Stimulated activated CD4-positive, alpha-beta T cell treated with anti-CD3 and anti-CD28 coated beads, TNF-alpha, amount 100 ng/mL, for 24 hours (primary cell): ENCODE measurements at regions not wholly inside any gene's neighbourhood (a gene's known extent, or its start where the extent isn't known, plus 50 kb on each side); places are given as distances from the start of the nearest gene placed in this dataset.

ENCODE experiments used
- DNase-seq, 3 experiments: peaks; one replicate each; pipeline ENCODE4 v3.0.0-alpha.2; 2020; ENCODE audit warnings: low read depth in 3 of 3

DNA sequence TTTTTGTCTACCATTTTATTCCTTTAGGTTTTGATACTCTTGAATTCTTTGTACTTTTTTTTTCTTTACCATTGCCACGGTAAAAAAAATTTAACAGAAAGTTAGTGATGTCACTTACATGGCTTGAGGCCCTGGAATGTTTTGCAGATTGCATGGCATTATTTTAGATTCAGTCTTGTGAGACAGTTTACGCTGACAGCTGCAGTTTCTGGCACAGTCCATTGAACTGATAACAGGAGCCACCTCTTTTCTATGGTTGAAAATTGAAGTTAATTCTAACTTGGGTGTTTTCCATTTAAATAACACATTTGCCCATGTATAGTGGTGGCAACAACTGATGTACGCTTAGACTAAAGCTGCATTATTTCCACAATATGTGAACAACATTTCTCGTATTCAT, 1028.5 kb downstream of the CDH18 start:
- no peak for DNase-seq

DNA sequence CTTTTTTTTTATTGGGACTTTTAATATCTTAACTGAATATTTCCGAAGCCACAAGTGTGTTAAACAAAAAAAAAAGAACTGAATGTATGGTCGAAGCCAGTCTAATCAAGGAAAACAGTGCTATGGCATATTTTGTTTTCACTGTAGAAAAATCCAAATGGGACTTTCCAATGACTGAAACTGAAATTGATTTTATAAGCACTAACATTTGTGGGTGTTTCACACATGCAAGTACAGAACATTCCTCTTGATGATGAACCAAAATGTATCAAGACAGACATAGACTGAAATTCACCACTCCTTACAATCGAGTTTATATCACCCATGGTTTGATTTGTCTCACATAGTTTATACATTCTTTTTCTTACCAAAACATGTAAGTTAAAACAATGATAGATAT, 1026.8 kb downstream of the CDH18 start:
- no peak for DNase-seq

GRCh38 chr5:18965893-18966292, 1022.1 kb downstream of the CDH18 start:
- DNase-seq = no peak

DNA sequence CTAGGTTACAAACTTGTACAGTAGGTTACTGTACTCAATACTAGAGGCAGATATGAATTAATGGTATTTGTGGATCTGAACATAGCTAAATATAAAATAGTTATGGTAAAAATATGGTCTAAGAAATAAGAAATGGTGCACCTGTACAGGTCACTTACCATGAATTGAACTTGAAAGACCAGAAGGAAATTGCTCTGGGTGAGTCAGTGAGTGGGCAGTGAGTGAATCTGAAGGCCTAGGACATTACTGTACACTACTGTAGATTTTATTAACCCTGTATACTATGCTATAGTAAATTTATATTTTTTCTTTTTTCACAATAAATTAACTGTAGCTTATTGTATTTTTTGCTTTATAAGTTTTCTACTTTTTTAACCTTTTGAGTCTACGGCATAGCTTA, 1020.4 kb downstream of the CDH18 start:
- DNase-seq = no peak

DNA sequence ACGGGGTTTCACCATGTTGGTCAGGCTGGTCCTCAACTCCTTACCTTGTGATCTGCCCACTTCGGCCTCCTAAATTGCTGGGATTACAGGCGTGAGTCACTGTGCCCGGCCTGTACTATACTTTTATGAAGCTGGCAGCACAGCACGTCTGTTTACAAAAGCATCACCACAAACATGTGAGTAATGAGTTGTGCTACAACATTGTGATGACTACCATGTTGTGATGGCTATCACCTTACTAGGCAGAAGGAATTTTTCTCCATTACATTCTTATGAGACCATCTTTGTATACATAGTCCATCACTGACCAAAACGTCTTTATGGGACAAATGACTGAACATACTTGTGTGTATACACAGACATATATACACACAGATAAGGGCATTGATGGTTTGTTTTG, 1019.0 kb downstream of the CDH18 start:
- no peak for DNase-seq

- no peak for DNase-seq
Measured at GRCh38 chr5:18970000-18970399, 1018.0 kb downstream of the CDH18 start.

- no peak for DNase-seq
Measured at GRCh38 chr5:18972177-18972576, 1015.8 kb downstream of the CDH18 start.

DNA sequence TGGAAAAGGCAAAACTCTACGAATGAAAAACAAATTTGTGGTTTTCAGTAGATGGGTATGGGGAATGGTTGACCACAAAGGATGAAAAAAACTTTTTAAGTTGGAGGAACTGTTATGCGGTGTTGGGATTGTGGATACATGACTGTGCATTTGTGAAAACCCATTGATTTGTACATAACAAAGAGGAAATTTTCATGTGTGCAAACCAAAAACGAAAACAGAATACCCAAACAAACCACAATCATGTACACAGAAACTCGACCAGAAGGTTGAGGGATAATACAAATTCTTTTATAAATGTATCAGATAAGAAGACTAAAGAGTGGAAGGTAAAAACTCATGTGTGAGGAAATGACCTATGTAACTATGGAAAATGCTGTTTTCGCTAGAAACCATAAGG, 1012.4 kb downstream of the CDH18 start:
- no peak for DNase-seq

- DNase-seq = no peak
Measured at GRCh38 chr5:18977880-18978279, 1010.1 kb downstream of the CDH18 start.

GRCh38 chr5:18984559-18985080, 1003.4 kb downstream of the CDH18 start:
- no peak for DNase-seq

- DNase-seq = no peak
Measured at GRCh38 chr5:18985171-18985758, 1002.7 kb downstream of the CDH18 start.

DNA sequence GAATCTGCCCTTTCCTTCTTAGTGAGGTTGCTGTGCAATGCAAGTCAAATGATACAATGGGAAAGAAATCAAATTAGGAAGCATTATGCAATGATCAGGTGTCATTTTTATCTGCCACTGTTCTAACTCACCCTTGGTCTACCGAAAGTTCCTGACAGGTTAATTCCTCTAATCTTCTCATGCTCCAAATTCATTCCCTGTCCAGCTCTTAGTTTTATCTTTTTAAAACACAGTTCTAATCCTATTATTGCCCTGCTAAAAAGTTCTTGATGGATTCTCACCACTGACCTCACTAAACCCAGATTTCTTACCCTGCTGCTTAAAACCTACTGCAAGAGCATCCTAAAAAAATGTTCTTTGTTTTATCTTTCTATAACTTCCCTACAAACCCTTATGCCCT, 1000.9 kb downstream of the CDH18 start:
- DNase-seq = no peak

DNA sequence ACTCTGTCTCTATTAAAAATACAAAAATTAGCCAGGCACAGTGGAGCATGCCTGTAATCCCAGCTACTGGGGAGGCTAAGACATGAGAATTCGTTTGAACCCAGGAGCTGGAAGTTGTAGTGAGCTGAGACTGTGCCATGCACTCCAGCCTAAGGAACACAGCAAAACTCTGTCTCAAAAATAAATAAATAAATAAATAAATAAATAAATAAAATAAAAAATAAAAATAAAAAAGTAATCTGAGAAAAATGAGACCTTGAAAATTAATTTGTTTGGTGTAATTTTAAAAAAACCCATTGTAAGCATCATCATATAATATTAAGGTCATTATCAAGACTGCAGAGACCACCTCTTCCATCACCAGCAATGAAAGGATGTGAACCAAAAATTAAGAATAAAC, 997.1 kb downstream of the CDH18 start:
- no peak for DNase-seq

DNA sequence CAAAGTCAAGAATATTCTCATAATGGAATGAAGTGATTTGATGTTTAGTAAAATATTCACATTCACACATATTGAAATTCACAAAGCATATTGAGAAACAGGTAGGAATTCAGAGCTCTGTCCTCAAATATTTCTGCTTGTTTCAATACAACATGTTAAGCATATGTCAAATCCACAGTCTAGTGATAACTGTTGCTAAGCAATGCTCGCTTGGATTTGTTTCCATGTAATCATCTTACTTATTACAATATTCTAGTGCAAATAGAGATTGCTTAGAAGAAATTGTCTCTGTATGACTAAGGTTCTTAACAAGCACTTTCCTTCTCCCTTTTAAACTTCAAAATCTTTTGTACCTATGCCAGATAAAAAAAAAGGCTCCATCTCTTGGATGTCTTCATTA, 995.7 kb downstream of the CDH18 start:
- DNase-seq = no peak

DNA sequence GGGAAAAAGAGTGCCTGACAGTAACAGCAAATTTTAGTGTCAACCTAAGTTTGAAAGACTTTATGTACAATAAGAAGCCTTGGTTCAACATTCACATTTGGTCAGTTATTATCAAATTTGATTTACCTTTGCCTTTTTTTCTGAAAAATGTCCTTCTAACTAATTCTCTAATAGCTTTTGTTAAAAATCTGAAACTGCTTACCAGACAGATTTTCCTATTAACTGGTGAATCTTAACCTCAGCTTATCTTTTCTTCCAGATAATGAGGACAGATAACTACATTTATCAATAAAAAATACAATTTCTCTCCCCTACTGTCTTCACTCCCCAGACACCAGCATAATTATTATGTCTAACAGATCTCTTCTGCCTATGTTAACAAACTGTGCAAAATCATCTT, 988.5 kb downstream of the CDH18 start:
- no peak for DNase-seq

DNA sequence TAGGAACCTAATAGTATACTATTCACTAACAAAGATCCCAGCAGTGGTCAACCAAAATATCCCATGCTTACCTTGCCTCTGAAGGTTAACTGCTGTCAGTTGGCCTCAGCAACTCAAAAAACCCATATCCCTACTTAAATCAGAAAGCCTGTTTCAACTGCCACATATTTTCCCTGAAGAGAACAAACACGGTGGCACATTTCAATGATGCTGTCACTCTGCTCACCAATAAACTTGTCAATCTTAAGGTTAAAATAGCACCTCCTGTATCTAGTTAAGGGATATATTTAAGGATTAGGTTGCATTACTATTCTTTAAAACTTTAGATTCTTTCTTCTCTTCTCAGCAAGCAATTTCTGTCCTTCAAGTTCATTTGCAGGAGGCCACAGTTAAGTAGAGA, 986.9 kb downstream of the CDH18 start:
- no peak for DNase-seq

DNA sequence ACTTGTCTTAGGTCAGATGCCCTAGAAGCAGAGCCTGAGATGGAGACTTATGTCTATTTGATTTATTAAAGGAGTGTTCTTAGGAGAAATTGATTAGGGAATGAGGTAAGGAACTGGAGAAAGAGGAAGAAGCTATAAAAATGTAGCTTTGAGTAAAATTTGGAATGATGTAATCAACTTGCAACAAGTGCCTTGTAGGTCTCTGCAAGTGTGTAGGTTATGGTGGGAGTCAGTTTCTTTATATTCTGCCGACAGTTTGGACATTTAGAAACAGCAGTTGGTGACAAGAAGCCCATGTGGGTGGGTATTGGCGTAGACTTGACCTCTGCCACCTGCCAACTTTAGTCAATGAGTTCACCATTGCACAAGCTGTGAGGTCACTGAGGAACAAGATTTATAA, 986.5 kb downstream of the CDH18 start:
- DNase-seq = no peak

GRCh38 chr5:19002111-19002510, 985.9 kb downstream of the CDH18 start:
- DNase-seq = no peak

GRCh38 chr5:19018822-19019221, 969.2 kb downstream of the CDH18 start:
- DNase-seq = no peak

- no peak for DNase-seq
Measured at GRCh38 chr5:19031491-19031890, 956.5 kb downstream of the CDH18 start.

- DNase-seq = no peak
Measured at GRCh38 chr5:19035816-19036215, 952.2 kb downstream of the CDH18 start.

DNA sequence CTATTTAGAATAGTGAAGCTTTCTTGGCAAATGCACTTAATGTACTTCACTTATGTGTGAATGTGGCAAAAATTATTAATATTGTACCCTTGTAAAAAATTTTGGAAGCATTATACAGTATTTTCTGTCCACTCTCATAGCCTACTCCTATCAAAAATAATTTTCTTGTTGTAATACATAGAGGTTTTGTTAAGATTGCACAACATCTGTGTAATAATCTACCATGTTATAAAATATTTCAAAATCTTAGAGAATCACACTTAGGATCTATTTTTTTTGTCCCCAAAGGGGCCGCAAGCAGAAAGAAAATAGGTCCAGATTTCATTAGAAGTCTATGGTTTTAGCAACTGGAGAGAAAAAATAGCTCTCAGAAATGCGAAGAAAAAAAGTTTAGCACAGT, 945.9 kb downstream of the CDH18 start:
- no peak for DNase-seq

DNA sequence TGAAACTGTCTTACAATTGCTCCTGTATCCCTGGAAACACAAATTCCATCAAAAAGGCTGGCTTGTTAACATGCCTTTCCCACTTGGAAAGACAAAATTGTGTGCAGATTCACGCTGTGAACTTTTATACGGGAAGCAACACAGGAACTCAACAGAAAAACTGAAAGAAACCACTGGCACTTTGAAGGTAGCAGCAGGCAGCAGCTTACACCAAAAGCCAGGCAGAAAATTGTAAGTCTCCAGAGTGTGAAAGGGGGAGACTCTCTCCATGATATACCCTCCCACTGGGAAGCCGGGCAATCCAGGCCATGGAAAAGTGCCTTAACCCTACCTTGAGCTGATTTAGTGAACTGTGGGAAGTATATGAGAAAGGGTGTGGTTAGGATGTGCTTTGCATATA, 943.7 kb downstream of the CDH18 start:
- DNase-seq = no peak

- DNase-seq = no peak
Measured at GRCh38 chr5:19044931-19045695, 942.9 kb downstream of the CDH18 start.
